ENCODE measurements at regions not wholly inside any gene's neighbourhood (a gene's known extent, or its start where the extent isn't known, plus 50 kb on each side); places are given as distances from the start of the nearest gene placed in this dataset.

DNA sequence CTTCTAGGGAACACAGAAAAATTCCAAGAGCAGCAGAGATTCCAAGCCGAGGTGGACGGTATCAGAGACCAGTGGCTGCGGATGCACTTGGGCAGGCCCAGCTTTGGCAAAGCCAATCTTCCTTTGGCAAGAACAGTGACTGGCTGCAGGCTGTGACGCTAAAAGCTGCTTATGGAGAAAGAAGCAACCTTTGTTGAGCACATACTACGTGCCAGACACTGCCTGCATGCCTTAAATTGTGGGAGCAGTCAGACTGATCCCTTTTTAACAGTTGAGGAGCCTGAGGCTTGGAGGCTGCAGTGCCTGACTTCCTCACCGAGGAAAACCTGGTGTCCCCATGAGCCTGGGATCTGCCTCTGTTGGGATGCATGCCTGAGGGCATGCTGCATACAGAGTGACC is 69.0 kb upstream of the AMZ2 start:
- TF ChIP-seq POLR2A (IDR thresholded peaks at IDR 0.05; ENCODE audit: low read length) (no peak), GATA1 (IDR thresholded peaks at IDR 0.05; ENCODE audit: low read depth, low read length) (no peak)

Data from erythroblast (primary cell).